HG02678 (cell line): ENCODE measurements at regions not wholly inside any gene's neighbourhood (a gene's known extent, or its start where the extent isn't known, plus 50 kb on each side); places are given as distances from the start of the nearest gene placed in this dataset.
A peak's percentile ranks its signal among the peaks of the same experiment; 100 is the strongest.
"Not testable (repeated sequence)": the region's sequence is repeated elsewhere in the genome, so short reads cannot be mapped to it uniquely, and the experiment has no call there.

Source experiments
- ATAC-seq: cut with Tn5 transposase; IDR thresholded peaks from one replicate; pipeline ENCODE4 v1.9.1; 2021; ENCODE audit warnings: mild to moderate bottlenecking, moderate library complexity; ENCODE audit not compliant: unreplicated experiment

DNA sequence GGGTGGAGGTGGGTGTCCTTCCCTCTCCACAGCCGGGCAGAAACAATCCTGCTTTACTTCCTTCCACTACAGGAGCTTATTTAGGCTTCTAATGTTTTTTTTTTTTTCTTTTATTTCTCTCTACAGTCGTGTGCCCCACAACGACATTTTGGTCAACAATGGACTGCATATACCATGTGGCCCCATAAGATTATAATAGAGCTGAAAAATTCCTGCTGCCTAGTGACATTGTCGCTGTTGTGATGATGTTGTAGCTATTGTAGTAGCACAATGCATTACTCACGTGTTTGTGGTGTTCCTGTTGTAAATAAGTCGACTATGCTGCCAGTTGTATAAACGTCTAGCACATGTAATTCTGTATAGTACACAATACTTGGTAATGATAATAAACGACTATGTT, 153.7 kb downstream of the IL20RB start:
- ATAC-seq = no peak

- ATAC-seq = no peak
These were observed 158.8 kb downstream of the IL20RB start for GRCh38 chr3:137116619-137117018.

DNA sequence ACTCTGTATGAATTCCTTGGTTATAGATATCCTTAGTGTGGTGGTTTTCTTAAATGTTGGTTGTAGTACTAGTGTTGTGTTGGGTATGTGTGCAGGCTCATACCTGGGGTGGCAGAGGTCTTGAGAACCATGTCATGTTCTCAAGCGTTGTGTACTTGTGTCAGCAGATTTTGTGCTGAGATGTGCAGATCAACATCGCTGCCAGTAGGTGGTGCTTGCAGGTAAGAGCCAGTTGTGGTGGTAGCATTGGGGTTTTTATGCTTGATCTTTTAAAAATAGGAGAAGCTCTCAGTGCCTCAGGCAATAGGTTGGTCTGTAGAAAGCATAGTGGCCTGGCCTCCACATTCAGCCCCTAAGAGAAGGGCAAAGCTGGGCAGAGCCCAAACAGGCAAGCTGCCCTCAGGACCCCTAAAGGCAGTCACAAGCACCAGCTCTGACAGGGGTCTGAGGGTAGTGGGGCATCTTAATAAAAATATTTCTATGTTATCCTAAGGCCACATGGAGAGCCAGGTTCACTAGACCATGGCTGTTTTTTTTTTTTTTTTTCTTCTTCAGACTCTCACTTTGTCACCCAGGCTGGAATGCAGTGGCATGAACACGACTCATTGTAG, 164.0 kb downstream of the IL20RB start:
- ATAC-seq = peak; percentile 69

DNA sequence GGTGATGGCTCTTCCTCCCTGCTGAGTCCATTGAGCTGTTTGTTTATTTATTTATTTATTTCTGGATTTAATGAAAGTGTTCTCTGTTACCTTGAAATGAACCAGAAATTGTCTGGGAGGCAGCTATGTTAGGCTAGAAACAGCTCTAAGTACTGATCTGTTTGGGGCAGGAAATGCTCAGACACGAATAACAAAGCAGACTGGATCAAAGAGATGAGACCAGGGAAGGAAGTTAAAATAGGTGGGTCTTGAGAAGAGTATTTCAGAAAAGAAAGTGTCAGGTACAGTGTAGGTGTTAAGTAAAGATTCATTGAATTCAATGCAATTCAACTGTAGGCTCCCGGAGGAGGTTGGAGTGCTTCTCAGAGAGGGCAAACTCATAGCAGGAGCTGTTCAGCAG, 173.3 kb downstream of the IL20RB start:
- ATAC-seq = no peak

DNA sequence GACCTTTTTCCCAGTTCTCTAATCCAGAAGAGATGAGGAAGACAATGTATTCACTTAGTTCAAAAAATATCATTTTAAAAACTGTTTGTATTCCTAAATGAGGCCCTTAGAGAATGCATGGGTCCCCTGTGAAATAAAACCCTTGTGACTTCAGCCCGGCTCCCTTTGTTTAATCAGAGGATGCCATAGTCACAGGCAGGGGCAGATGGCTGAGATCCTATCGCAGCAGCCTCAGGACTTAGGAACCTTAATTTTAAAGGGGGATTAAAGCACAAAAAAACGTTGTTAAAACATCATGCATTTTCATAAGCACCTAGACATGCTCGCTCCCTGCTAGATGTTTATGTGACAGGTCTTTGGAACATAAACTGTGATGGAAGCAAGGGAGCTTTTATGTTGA, 176.6 kb downstream of the IL20RB start:
- ATAC-seq = no peak

GRCh38 chr3:137148406-137148805, 190.6 kb downstream of the IL20RB start:
- ATAC-seq = no peak

- no peak for ATAC-seq
These were observed 191.1 kb downstream of the IL20RB start for GRCh38 chr3:137148917-137149316.

GRCh38 chr3:137150825-137151224, 193.0 kb downstream of the IL20RB start:
- no peak for ATAC-seq

GRCh38 chr3:137153046-137153445, 195.3 kb downstream of the IL20RB start:
- not testable (repeated sequence) for ATAC-seq

DNA sequence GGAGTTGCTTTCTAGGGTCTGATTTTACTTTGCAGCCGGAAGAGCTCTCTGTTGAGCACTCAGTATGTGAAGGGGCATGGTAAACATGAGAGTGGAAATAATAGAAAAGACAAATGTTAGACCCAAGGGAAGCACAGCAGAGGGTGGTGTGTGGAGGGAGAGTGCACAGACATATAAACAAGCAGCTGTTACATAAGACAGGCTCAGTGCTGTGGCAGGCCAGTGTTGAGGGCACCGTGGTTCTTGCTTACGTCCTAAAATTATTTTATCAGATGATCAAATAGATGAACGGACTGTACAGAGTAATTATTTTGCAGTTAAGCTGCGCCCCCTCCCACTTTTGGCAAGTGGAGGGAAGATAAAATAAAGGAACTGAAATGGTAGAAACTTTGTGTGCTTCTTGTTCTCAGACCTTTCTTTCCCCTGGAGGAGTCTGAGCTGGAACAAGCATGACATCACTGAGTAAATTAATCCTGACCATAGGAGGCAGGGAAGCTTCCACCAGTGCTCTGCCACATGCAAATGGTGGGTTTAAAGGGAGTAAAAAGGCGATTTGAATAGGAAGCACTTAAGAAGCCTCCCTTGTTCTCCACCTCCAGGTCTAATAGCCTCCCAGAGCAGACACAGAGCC, 205.6 kb downstream of the IL20RB start:
- ATAC-seq = no peak

GRCh38 chr3:137163958-137164357, 206.2 kb downstream of the IL20RB start:
- ATAC-seq = no peak

- ATAC-seq = no peak
These were observed 207.5 kb downstream of the IL20RB start for GRCh38 chr3:137165117-137165806.

DNA sequence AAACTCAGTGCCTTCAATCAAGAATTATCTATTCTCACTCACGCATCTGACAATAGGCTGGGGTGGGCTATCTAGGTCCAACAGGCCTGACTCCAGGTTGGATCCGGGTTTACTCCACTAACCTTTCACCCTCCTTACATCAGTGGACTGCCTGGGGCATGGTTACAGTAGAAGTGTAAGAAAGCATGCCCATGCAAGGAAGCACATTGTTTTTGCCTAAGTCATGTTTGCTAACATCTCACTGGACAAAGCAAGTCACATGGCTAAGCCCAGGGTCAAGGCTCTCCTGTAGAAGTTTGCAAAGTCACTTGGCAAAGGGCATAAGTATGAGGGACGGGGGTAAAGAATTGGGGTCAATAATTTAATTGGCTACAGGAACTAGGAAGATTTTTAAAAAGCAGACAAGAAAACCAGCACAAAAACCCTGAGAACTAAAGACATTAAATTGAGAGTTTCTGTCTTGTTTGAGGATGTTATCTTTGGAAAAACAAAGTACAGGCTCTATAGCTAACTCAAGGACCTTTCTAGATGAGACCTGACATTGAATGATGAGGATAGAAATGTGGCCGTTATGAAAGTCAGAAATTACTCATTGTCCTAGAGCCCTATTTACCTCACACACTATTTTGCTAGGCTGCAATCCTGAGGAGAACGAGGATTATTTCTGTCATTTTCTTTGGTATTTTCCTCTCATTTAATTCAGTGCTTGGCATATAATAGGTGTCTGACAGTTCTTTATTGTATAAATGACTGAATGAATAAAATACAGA, 214.2 kb downstream of the IL20RB start:
- ATAC-seq = no peak

DNA sequence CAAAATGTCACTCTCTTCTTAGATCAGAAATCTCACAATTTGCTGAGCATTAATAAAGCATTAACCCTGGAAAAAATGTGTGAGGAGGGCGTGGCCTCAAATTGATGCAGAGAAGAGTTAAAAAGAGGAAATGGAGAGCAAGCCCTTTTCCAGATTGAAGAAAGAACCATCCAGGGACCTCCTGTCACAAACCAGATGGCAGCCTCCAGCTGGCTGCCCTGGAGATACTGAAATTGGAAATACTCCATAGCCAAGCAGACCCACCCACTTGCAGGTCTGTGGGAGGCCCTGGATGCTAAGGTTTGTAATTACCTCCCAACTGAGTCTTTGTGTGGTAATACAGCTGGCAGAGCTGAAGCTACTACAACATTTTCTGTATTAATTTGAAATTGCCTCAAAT, 214.9 kb downstream of the IL20RB start:
- no peak for ATAC-seq

DNA sequence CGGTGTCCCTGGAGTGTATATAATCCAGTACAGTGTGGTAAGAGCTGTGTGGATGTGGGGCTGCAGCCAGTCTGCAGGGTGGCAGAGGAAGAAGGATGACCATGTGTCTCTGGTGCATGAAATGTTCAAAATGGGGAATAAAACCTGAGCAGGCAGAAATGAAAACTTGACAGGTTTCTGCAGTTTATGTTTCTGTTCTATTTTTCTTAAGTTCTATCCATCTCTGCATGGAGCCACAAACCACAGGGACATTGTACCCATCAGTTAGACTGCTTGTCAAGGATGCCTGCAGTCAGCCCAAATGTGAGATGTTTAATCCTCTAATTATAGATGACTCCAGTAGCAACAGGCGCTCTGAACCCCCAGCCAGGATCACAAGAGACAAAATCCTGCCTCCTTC, 216.7 kb downstream of the IL20RB start:
- ATAC-seq = no peak

DNA sequence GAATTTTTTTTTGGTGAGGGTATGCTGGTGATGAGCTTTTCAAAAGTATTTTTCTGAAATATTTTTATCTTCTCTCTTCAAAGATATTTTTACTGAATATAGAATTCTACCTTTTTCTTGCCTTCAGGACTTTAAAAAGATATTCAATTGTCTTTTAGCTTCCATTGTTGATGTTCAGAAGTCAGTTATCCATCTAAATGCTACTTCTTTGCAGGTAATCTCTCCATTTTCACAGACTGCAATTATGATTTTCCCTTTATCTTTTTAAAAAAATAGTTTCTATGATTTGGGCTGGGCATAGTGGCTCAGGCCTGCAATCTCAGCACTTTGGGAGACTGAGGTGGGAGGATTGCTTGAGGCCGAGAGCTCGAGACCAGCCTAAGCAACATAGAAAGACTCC, 222.4 kb downstream of the IL20RB start:
- ATAC-seq = no peak

DNA sequence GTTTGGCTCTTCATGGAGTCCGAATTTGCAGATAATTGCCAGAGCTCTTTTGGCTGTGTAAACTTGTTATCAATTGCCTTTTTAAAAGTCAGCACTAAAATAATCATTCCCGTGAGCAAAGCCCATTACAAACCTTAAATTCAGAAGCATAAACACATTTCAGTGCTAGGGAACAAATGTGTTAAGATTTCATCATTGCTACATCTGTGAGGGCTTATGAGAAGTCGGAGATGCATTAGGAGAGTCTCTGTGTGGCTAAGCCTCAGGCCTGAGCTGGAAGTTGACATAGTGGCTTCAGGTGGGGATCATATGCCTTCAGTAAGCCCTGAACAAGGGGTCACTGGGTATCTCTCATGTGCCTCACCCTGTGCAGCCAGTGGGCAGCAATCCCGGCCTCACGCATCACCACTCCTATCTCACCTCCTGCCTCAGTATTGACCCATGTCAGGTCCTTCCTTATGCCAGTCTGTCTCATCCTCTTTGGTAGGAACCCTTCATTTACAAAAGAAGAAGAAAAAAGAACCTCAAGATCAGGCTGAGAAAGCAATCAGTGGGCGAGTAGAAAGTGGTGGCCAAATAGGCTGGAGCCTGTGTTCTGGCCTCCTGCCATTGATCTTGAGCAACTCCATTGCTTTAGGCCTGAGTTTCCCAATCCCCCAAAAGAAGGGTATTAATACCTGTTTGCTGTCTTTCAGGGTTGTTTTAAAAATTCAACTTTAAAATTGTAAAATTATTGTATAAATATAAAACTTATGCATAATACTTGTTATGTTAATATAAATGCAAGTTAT, 233.5 kb downstream of the IL20RB start:
- no peak for ATAC-seq

DNA sequence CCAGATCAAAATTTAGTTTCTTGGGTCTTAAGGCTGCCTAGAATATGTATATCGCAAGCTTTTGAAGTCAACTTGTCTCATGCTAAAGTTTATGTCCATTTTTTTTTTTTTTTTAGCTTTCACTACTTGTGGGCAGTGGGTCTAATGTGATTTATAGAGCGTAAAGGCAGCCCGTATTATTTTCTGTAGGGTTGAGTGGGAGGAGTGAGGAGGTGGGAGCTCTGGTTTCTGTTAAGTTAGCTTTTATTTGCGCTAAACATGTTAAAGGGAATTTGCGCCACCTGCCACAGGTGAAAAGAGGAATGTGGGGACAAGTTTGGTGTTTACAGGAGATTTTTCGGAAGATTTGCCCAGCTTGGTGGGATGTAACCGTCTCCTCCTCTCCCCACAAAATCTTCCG, 234.2 kb downstream of the IL20RB start:
- ATAC-seq = no peak

GRCh38 chr3:137194301-137194700, 236.5 kb downstream of the IL20RB start:
- ATAC-seq = no peak

- ATAC-seq = not testable (repeated sequence)
These were observed 240.6 kb downstream of the IL20RB start for GRCh38 chr3:137198374-137198773.

DNA sequence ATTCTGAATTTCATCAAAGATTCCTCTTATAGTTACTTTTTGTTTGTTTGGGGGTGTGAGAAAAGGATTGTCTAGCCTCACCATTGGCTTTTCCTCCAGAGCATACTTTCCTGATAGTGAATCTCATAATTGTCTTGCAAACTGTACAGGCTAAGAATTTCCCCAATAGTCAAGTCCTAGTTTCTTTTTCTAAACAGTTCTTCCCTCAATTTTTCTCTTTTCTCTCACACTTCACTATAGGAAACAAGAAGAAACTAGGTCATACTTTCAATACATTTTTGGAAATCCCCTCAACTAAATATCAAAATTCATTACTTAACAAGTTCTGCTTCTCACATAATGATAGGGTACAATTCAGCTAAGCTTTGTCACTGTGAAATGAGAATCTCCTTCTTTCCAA, 241.9 kb downstream of the IL20RB start:
- no peak for ATAC-seq
